Lower leg skin (tissue), 4 donors: ENCODE measurements at regions not wholly inside any gene's neighbourhood (a gene's known extent, or its start where the extent isn't known, plus 50 kb on each side); places are given as distances from the start of the nearest gene placed in this dataset.

Experiments used
- DNase-seq, 2 donors: peaks; one replicate each; pipeline ENCODE4 v3.0.0-alpha.2; 2019; ENCODE audit warnings: low spot score in 2 of 2
- H3K4me3 ChIP-seq: fragments of 200-600 bp; sonication (generic); 2 replicates; pipeline ENCODE4 v1.5.1; 2017; ENCODE audit warnings: mild to moderate bottlenecking, low read depth; ENCODE audit not compliant: poor library complexity, severe bottlenecking
- POLR2A ChIP-seq, 2 donors: fragments of 450-650 bp; IDR thresholded peaks; one replicate each; pipeline ENCODE4 v1.6.1; 2016 to 2017; ENCODE audit warnings: antibody characterized with exemption in 2 of 2, mild to moderate bottlenecking in 1 of 2, moderate library complexity in 1 of 2
- WGBS, 2 donors: methylation state at CpG; one replicate each; pipeline ENCODE4 v1.1.5; 2018; 5-methylcytosine and 5-hydroxymethylcytosine counted together
- intact Hi-C: fragments of 100-400 bp; cut with DNase I; formaldehyde crosslinking; loops from one replicate; pipeline ENCODE4 v1.15.0; 2023; ENCODE audit warnings: low total_unique reads
- TF ChIP-seq, protein P1 (sequence below), 3 donors: fragments of 450-650 bp; IDR thresholded peaks; one replicate each; pipeline ENCODE4 v1.5.1; 2016; ENCODE audit warnings: antibody characterized with exemption in 3 of 3, mild to moderate bottlenecking in 3 of 3, moderate library complexity in 2 of 3

DNA sequence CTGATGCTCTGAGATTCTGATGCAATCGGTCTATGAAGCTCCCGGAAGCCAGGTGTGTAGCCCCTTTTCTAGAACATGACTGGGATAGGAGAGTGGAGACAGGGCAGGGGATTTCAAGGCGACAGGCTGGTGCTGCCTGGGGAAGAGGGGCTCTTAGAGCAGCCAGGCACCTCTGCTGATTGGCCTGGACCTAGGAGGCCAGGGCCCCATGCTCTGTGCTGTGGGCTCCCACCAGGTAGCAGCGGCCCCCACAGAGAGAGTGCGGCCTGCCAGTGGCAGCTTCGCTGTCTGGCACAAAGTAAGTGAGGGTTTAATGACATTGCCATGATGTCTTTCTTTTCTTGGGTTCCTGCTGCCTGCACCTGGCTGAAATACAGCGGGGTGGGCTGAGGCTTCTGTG is 99.4 kb upstream of the PODXL start:
- intact Hi-C loops: no loop called here
- no peak overlapping the region for H3K4me3 ChIP-seq
- DNase-seq: no peak
- no peak for TF ChIP-seq POLR2A (IDR thresholded peaks at IDR 0.05)
- TF ChIP-seq, protein P1, sequence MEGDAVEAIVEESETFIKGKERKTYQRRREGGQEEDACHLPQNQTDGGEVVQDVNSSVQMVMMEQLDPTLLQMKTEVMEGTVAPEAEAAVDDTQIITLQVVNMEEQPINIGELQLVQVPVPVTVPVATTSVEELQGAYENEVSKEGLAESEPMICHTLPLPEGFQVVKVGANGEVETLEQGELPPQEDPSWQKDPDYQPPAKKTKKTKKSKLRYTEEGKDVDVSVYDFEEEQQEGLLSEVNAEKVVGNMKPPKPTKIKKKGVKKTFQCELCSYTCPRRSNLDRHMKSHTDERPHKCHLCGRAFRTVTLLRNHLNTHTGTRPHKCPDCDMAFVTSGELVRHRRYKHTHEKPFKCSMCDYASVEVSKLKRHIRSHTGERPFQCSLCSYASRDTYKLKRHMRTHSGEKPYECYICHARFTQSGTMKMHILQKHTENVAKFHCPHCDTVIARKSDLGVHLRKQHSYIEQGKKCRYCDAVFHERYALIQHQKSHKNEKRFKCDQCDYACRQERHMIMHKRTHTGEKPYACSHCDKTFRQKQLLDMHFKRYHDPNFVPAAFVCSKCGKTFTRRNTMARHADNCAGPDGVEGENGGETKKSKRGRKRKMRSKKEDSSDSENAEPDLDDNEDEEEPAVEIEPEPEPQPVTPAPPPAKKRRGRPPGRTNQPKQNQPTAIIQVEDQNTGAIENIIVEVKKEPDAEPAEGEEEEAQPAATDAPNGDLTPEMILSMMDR (IDR thresholded peaks at IDR 0.05): no peak
- WGBS, 2 donors: 84% methylated on average over 4 to 7 of the region's 7 CpGs

DNA sequence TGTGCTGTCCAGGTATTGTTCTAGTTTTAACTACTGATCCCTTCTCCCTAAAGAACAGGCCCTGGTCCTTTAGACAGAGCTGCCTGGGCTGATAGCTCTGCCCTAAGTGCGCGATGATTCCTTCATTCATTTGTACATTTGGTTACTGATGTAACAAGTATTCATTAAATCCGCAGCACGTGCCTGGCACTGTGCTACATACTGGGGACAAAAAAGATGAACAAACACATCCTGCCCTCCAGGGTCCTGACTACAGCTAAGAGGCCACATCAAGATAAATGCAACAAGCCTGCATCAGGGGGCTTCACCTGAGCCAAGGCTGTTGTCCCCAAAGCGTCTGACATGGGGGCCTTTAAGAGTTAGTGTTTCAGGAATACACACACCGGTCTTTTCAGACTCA is 99.0 kb upstream of the PODXL start:
- TF ChIP-seq POLR2A (IDR thresholded peaks at IDR 0.05): no peak
- TF ChIP-seq, protein P1 (IDR thresholded peaks at IDR 0.05): no peak
- 92 to 94% methylated on average over 6 of the region's 6 CpGs for WGBS, 2 donors
- intact Hi-C loops: no loop called here
- no peak for DNase-seq
- no peak overlapping the region for H3K4me3 ChIP-seq

DNA sequence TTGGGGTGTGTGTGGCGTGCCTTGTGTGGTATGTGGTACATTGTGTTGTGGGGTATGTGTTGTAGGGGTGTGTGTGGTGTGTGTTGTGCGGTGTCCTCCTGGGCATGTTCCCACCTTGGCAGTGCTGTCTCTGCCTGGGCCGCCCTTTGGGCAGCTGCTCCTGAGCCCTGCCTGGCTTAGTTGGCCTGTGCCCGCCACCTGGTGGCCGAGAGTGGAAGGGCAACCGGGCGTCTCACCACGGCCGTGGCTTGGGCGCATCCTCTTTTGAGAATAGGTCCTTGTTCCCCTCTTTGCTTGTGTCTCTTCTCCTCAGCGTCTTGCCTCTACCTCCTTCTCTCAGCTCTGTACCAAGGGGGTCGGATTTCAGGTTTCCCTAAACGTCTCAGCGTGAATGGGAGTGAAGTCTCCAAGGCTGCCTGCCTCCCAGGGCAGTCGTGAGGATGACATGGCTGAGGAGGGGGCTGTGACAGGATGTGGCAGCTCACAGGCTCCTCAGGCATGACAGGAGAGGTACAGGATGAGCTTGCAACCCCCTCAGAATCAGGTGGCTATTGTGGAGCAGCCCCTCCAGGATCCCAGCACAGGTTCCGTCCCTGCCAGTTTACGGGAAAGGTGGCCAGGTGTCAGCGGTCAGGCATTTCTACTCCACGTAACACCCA is 98.4 kb upstream of the PODXL start:
- 27 to 28% methylated on average over 19 of the region's 19 CpGs for WGBS, 2 donors
- H3K4me3 ChIP-seq: no peak overlapping the region
- peak; percentile 83 to 97 for DNase-seq
- intact Hi-C loops: loop anchor here (5.0 kb wide), 1 partner anchor 147 kb away; no protein-coding TSS in a partner anchor
- TF ChIP-seq, protein P1 (IDR thresholded peaks at IDR 0.05): peak in 2 of 3 donors; percentile 47 to 76
- no peak for TF ChIP-seq POLR2A (IDR thresholded peaks at IDR 0.05)

DNA sequence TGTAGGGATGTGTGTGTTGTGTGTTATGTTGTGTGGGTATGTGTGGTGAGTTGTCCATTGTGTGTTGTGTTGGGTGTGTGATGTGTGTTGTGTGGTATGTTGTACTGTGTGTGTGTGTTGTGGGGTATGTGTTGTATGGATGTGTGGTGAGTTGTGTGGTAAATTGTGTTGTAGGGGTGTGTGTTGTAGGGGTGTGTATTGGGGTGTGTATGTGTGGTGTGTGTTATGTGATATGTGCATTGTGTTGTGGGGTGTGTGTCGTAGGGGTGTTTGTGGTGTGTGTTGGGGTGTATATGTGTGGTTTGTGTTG is 97.8 kb upstream of the PODXL start:
- intact Hi-C loops: loop anchor here (5.0 kb wide), 1 partner anchor 147 kb away; no protein-coding TSS in a partner anchor

DNA sequence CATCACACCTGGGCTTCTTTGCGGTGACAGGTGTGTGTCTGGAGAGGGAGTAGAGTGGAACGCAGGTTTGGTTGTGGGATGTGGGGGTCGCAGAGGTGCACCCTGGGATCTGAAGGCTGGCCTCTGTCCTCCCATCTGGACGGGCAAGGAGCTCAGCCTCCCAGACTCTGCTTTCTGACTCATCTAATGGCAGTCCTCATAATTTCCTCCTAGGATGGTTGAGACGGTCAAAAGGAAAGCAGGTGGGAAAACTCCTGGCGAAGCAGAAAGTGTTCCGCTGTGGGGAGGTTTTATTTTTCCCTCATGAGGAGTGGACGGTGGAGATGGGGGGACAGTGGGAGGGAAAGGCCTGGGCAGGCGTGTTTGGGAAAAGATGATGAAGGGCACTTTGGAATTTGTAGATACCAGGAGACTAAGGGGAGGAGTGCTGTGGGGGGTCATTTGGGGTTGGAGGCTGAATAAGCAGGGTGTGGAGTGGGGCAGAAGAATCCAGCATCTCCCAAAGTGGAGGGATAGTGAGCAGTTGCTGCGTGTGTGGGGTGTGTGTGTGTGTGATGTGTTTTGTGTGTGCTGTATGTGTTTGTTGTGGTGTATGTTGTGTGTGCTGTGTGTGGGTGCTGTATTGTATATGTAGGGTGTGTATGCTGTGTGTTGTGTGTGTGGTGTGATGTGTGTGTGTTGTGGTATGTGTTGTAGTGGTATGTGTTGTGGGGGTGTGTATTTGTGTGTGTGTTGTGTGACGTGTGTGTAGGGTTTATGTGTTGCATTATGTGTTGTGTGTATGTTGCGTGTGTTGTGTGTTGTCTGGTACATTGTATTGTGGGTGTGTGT is 97.2 kb upstream of the PODXL start:
- H3K4me3 ChIP-seq: no peak overlapping the region
- intact Hi-C loops: loop anchor here (5.0 kb wide), 1 partner anchor 146 kb away; no protein-coding TSS in a partner anchor
- DNase-seq: no peak
- 46 to 62% methylated on average over 12 of the region's 12 CpGs for WGBS, 2 donors
- TF ChIP-seq POLR2A (IDR thresholded peaks at IDR 0.05): no peak
- TF ChIP-seq, protein P1 (IDR thresholded peaks at IDR 0.05): no peak

More for the DNA sequence above, 97.8 kb upstream of the PODXL start:
- TF ChIP-seq, protein P1 (IDR thresholded peaks at IDR 0.05): no peak
- no peak for TF ChIP-seq POLR2A (IDR thresholded peaks at IDR 0.05)
- DNase-seq: no peak
- H3K4me3 ChIP-seq: no peak overlapping the region
- 78 to 85% methylated on average over 1 of the region's 1 CpG for WGBS, 2 donors
